ENCODE measurements at regions not wholly inside any gene's neighbourhood (a gene's known extent, or its start where the extent isn't known, plus 50 kb on each side); places are given as distances from the start of the nearest gene placed in this dataset.

- H3K27ac Mint-ChIP-seq (ENCODE audit: unreplicated experiment) = peak overlapping the region; percentile 56
- H3K27me3 Mint-ChIP-seq (ENCODE audit: unreplicated experiment) = no peaks in the 10 kb centered on the region
- TF ChIP-seq, protein P1, sequence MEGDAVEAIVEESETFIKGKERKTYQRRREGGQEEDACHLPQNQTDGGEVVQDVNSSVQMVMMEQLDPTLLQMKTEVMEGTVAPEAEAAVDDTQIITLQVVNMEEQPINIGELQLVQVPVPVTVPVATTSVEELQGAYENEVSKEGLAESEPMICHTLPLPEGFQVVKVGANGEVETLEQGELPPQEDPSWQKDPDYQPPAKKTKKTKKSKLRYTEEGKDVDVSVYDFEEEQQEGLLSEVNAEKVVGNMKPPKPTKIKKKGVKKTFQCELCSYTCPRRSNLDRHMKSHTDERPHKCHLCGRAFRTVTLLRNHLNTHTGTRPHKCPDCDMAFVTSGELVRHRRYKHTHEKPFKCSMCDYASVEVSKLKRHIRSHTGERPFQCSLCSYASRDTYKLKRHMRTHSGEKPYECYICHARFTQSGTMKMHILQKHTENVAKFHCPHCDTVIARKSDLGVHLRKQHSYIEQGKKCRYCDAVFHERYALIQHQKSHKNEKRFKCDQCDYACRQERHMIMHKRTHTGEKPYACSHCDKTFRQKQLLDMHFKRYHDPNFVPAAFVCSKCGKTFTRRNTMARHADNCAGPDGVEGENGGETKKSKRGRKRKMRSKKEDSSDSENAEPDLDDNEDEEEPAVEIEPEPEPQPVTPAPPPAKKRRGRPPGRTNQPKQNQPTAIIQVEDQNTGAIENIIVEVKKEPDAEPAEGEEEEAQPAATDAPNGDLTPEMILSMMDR (IDR thresholded peaks at IDR 0.05; ENCODE audit: unreplicated experiment) = no peak
- intact Hi-C loops (cut with micrococcal nuclease; ENCODE audit: unreplicated experiment) = loop anchor here (5.0 kb wide), 1 partner anchor 33 kb away; no protein-coding TSS in a partner anchor
- CTCF ChIA-PET = interaction anchor here (1.6 kb wide), 1 partner anchor 23 kb away, joined by 4 read pairs; no protein-coding TSS in a partner anchor
- H3K4me3 Mint-ChIP-seq (ENCODE audit: low read depth, unreplicated experiment) = peak overlapping the region; percentile 6
- peaks cover 51% of the 10 kb centered on the region for H3K4me1 Mint-ChIP-seq (ENCODE audit: low read depth, unreplicated experiment)
- no TSS peak for BruUV-seq (replicated peaks)
- peaks cover 58% of the 10 kb centered on the region for H3K36me3 Mint-ChIP-seq (ENCODE audit: insufficient read depth, unreplicated experiment)
- no peaks in the 10 kb centered on the region for H3K9me3 Mint-ChIP-seq (ENCODE audit: low read depth, unreplicated experiment)
- no peak for DNase-seq
These were observed 102.8 kb upstream of the IFNE start for GRCh38 chr9:21584890-21585289.

GRCh38 chr9:21585756-21586752, 103.9 kb upstream of the IFNE start:
- intact Hi-C loops (cut with micrococcal nuclease; ENCODE audit: unreplicated experiment) = loop anchor here (5.0 kb wide), 1 partner anchor 34 kb away; no protein-coding TSS in a partner anchor
- no peaks in the 10 kb centered on the region for H3K9me3 Mint-ChIP-seq (ENCODE audit: low read depth, unreplicated experiment)
- H3K36me3 Mint-ChIP-seq (ENCODE audit: insufficient read depth, unreplicated experiment) = peaks cover 59% of the 10 kb centered on the region
- no peaks in the 10 kb centered on the region for H3K27me3 Mint-ChIP-seq (ENCODE audit: unreplicated experiment)
- H3K4me3 Mint-ChIP-seq (ENCODE audit: low read depth, unreplicated experiment) = peak overlapping the region; percentile 62
- no TSS peak for BruUV-seq (replicated peaks)
- TF ChIP-seq, protein P1 (IDR thresholded peaks at IDR 0.05; ENCODE audit: unreplicated experiment) = no peak
- peak overlapping the region; percentile 93 for H3K27ac Mint-ChIP-seq (ENCODE audit: unreplicated experiment)
- DNase-seq = no peak
- H3K4me1 Mint-ChIP-seq (ENCODE audit: low read depth, unreplicated experiment) = peaks cover 51% of the 10 kb centered on the region
- CTCF ChIA-PET = interaction anchor here (0.7 to 1.6 kb wide), 2 partner anchors 24 to 203 kb away, joined by 3 to 4 read pairs; no protein-coding TSS in a partner anchor

- DNase-seq = peak; percentile 42
- intact Hi-C loops (cut with micrococcal nuclease; ENCODE audit: unreplicated experiment) = loop anchor here (2.0 to 5.0 kb wide), 4 partner anchors 37 to 199 kb away; no protein-coding TSS in a partner anchor
- peaks cover 58% of the 10 kb centered on the region for H3K4me1 Mint-ChIP-seq (ENCODE audit: low read depth, unreplicated experiment)
- peak overlapping the region; percentile 77 for H3K4me3 Mint-ChIP-seq (ENCODE audit: low read depth, unreplicated experiment)
- CTCF ChIA-PET = interaction anchor here (0.7 kb wide), 1 partner anchor 120 kb away, joined by 3 read pairs; no protein-coding TSS in a partner anchor
- no peaks in the 10 kb centered on the region for H3K9me3 Mint-ChIP-seq (ENCODE audit: low read depth, unreplicated experiment)
- H3K27me3 Mint-ChIP-seq (ENCODE audit: unreplicated experiment) = no peaks in the 10 kb centered on the region
- TF ChIP-seq, protein P1 (IDR thresholded peaks at IDR 0.05; ENCODE audit: unreplicated experiment) = no peak
- H3K27ac Mint-ChIP-seq (ENCODE audit: unreplicated experiment) = peak overlapping the region; percentile 81
- BruUV-seq (replicated peaks) = TSS peak; percentile 68
- peaks cover 52% of the 10 kb centered on the region for H3K36me3 Mint-ChIP-seq (ENCODE audit: insufficient read depth, unreplicated experiment)
These were observed 107.4 kb upstream of the IFNE start for GRCh38 chr9:21589344-21590056.

Measured in Calu3 (cell line).